ENCODE measurements at regions not wholly inside any gene's neighbourhood (a gene's known extent, or its start where the extent isn't known, plus 50 kb on each side); places are given as distances from the start of the nearest gene placed in this dataset.

GRCh38 chr4:14581741-14582140, 420.5 kb upstream of the CPEB2 start:
- DNase-seq = no peak
- H3K27ac ChIP-seq (ENCODE audit: low read depth in 2 of 2, low read length in 2 of 2) = no peak overlapping the region
- H3K27me3 ChIP-seq (ENCODE audit: control insufficient read depth, insufficient read depth, low read length) = no peaks in the 10 kb centered on the region
- H3K36me3 ChIP-seq (ENCODE audit: control insufficient read depth in 2 of 3, insufficient read depth in 3 of 3, low read length in 3 of 3) = no peaks in the 10 kb centered on the region
- no peaks in the 10 kb centered on the region for H3K4me1 ChIP-seq (ENCODE audit: control insufficient read depth in 2 of 3, insufficient read depth in 2 of 3, low read depth in 1 of 3, low read length in 3 of 3)
- no peak for FAIRE-seq
- no peak for TF ChIP-seq CTCF (IDR thresholded peaks at IDR 0.05; ENCODE audit: borderline replicate concordance, extremely low read depth, insufficient read depth)
- no peak overlapping the region for H3K9ac ChIP-seq (ENCODE audit: low read length in 3 of 3)
- intact Hi-C loops (cut with DNase I) = no loop called here
- no peaks in the 10 kb centered on the region for H3K9me3 ChIP-seq (ENCODE audit: control insufficient read depth in 2 of 3, insufficient read depth in 1 of 3, low read length in 3 of 3)
- H3K4me3 ChIP-seq (ENCODE audit: low read length in 3 of 3) = no peak overlapping the region

GRCh38 chr4:14582677-14583076, 419.6 kb upstream of the CPEB2 start:
- Histone ChIP-seq H3K36me3 (ENCODE audit: control insufficient read depth in 2 of 3, insufficient read depth in 3 of 3, low read length in 3 of 3) (no peaks in the 10 kb centered on the region), H3K4me3 (ENCODE audit: low read length in 3 of 3) (no peak overlapping the region), H3K27me3 (ENCODE audit: control insufficient read depth, insufficient read depth, low read length) (no peaks in the 10 kb centered on the region), H3K9me3 (ENCODE audit: control insufficient read depth in 2 of 3, insufficient read depth in 1 of 3, low read length in 3 of 3) (no peaks in the 10 kb centered on the region), H3K9ac (ENCODE audit: low read length in 3 of 3) (no peak overlapping the region), H3K4me1 (ENCODE audit: control insufficient read depth in 2 of 3, insufficient read depth in 2 of 3, low read depth in 1 of 3, low read length in 3 of 3) (no peaks in the 10 kb centered on the region), H3K27ac (ENCODE audit: low read depth in 2 of 2, low read length in 2 of 2) (no peak overlapping the region)
- intact Hi-C loops (cut with DNase I) = no loop called here
- FAIRE-seq (no peak), DNase-seq (no peak)
- TF ChIP-seq CTCF (IDR thresholded peaks at IDR 0.05; ENCODE audit: borderline replicate concordance, extremely low read depth, insufficient read depth) = no peak

GRCh38 chr4:14583331-14583730, 418.9 kb upstream of the CPEB2 start:
- Histone ChIP-seq H3K4me1 (ENCODE audit: control insufficient read depth in 2 of 3, insufficient read depth in 2 of 3, low read depth in 1 of 3, low read length in 3 of 3) (no peaks in the 10 kb centered on the region), H3K9me3 (ENCODE audit: control insufficient read depth in 2 of 3, insufficient read depth in 1 of 3, low read length in 3 of 3) (no peaks in the 10 kb centered on the region), H3K27me3 (ENCODE audit: control insufficient read depth, insufficient read depth, low read length) (no peaks in the 10 kb centered on the region), H3K27ac (ENCODE audit: low read depth in 2 of 2, low read length in 2 of 2) (no peak overlapping the region), H3K4me3 (ENCODE audit: low read length in 3 of 3) (no peak overlapping the region), H3K9ac (ENCODE audit: low read length in 3 of 3) (no peak overlapping the region), H3K36me3 (ENCODE audit: control insufficient read depth in 2 of 3, insufficient read depth in 3 of 3, low read length in 3 of 3) (no peaks in the 10 kb centered on the region)
- FAIRE-seq (no peak), DNase-seq (no peak)
- TF ChIP-seq CTCF (IDR thresholded peaks at IDR 0.05; ENCODE audit: borderline replicate concordance, extremely low read depth, insufficient read depth) = no peak
- intact Hi-C loops (cut with DNase I) = no loop called here

GRCh38 chr4:14583752-14584151, 418.5 kb upstream of the CPEB2 start:
- Histone ChIP-seq H3K9me3 (ENCODE audit: control insufficient read depth in 2 of 3, insufficient read depth in 1 of 3, low read length in 3 of 3) (no peaks in the 10 kb centered on the region), H3K4me1 (ENCODE audit: control insufficient read depth in 2 of 3, insufficient read depth in 2 of 3, low read depth in 1 of 3, low read length in 3 of 3) (no peaks in the 10 kb centered on the region), H3K36me3 (ENCODE audit: control insufficient read depth in 2 of 3, insufficient read depth in 3 of 3, low read length in 3 of 3) (no peaks in the 10 kb centered on the region), H3K4me3 (ENCODE audit: low read length in 3 of 3) (no peak overlapping the region), H3K27ac (ENCODE audit: low read depth in 2 of 2, low read length in 2 of 2) (no peak overlapping the region), H3K27me3 (ENCODE audit: control insufficient read depth, insufficient read depth, low read length) (no peaks in the 10 kb centered on the region), H3K9ac (ENCODE audit: low read length in 3 of 3) (no peak overlapping the region)
- FAIRE-seq (no peak), DNase-seq (no peak)
- intact Hi-C loops (cut with DNase I) = no loop called here
- TF ChIP-seq CTCF (IDR thresholded peaks at IDR 0.05; ENCODE audit: borderline replicate concordance, extremely low read depth, insufficient read depth) = no peak
